ENCODE measurements at regions not wholly inside any gene's neighbourhood (a gene's known extent, or its start where the extent isn't known, plus 50 kb on each side); places are given as distances from the start of the nearest gene placed in this dataset.

- Mint-ChIP-seq H3K27me3 (ENCODE audit: insufficient read depth, unreplicated experiment) (no peaks in the 10 kb centered on the region), H3K4me3 (ENCODE audit: unreplicated experiment) (no peak overlapping the region), H3K36me3 (ENCODE audit: insufficient read depth, unreplicated experiment) (no peaks in the 10 kb centered on the region), H3K27ac (ENCODE audit: unreplicated experiment) (no peak overlapping the region), H3K4me1 (ENCODE audit: low read depth, unreplicated experiment) (no peaks in the 10 kb centered on the region), H3K9me3 (ENCODE audit: unreplicated experiment) (no peaks in the 10 kb centered on the region)
- intact Hi-C loops (cut with micrococcal nuclease; ENCODE audit: unreplicated experiment), result no loop called here
- no peak overlapping the region for H3K4me3 ChIP-seq (ENCODE audit: low read depth, low read length)
- no peaks in the 10 kb centered on the region for H3K9me3 ChIP-seq
- no peak for TF ChIP-seq CTCF (IDR thresholded peaks at IDR 0.05; ENCODE audit: insufficient read depth in 1 of 2, low read depth in 1 of 2, low read length in 1 of 2, severe bottlenecking in 1 of 2, unreplicated experiment in 1 of 2)
- DNase-seq, result no peak
- POLR2A ChIA-PET, result no interaction called here
- BruUV-seq (replicated peaks), result no TSS peak
- H3K36me3 ChIP-seq (ENCODE audit: control insufficient read depth, insufficient read depth, low read length), result no peaks in the 10 kb centered on the region
- H3K27me3 ChIP-seq (replicated peaks; ENCODE audit: control insufficient read depth, insufficient read depth, low read length), result no peaks in the 10 kb centered on the region
- CTCF ChIA-PET, result no interaction called here
- H3K4me1 ChIP-seq, result no peaks in the 10 kb centered on the region
Observed at GRCh38 chr5:145056800-145057199, 778.3 kb downstream of the PRELID2 start.

- no peaks in the 10 kb centered on the region for H3K4me1 ChIP-seq
- TF ChIP-seq CTCF (IDR thresholded peaks at IDR 0.05; ENCODE audit: insufficient read depth in 1 of 2, low read depth in 1 of 2, low read length in 1 of 2, severe bottlenecking in 1 of 2, unreplicated experiment in 1 of 2), result no peak
- H3K4me3 ChIP-seq (ENCODE audit: low read depth, low read length), result no peak overlapping the region
- no peak overlapping the region for H3K27ac Mint-ChIP-seq (ENCODE audit: unreplicated experiment)
- H3K4me3 Mint-ChIP-seq (ENCODE audit: unreplicated experiment), result no peak overlapping the region
- H3K27me3 ChIP-seq (replicated peaks; ENCODE audit: control insufficient read depth, insufficient read depth, low read length), result no peaks in the 10 kb centered on the region
- intact Hi-C loops (cut with micrococcal nuclease; ENCODE audit: unreplicated experiment), result no loop called here
- ChIA-PET POLR2A (no interaction called here), CTCF (no interaction called here)
- no peaks in the 10 kb centered on the region for H3K36me3 Mint-ChIP-seq (ENCODE audit: insufficient read depth, unreplicated experiment)
- peaks cover 9% of the 10 kb centered on the region for H3K27me3 Mint-ChIP-seq (ENCODE audit: insufficient read depth, unreplicated experiment)
- no peaks in the 10 kb centered on the region for H3K4me1 Mint-ChIP-seq (ENCODE audit: low read depth, unreplicated experiment)
- H3K36me3 ChIP-seq (ENCODE audit: control insufficient read depth, insufficient read depth, low read length), result no peaks in the 10 kb centered on the region
- no peaks in the 10 kb centered on the region for H3K9me3 ChIP-seq
- no peaks in the 10 kb centered on the region for H3K9me3 Mint-ChIP-seq (ENCODE audit: unreplicated experiment)
- no TSS peak for BruUV-seq (replicated peaks)
- no peak for DNase-seq
Observed at GRCh38 chr5:145050181-145050580, 785.0 kb downstream of the PRELID2 start.

GRCh38 chr5:145044970-145045369 is 790.2 kb downstream of the PRELID2 start:
- no peak overlapping the region for H3K27ac Mint-ChIP-seq (ENCODE audit: unreplicated experiment)

More at GRCh38 chr5:145044970-145045369, 790.2 kb downstream of the PRELID2 start:
- Mint-ChIP-seq H3K9me3 (ENCODE audit: unreplicated experiment) (no peaks in the 10 kb centered on the region), H3K4me3 (ENCODE audit: unreplicated experiment) (no peak overlapping the region), H3K27me3 (ENCODE audit: insufficient read depth, unreplicated experiment) (no peaks in the 10 kb centered on the region), H3K4me1 (ENCODE audit: low read depth, unreplicated experiment) (no peaks in the 10 kb centered on the region), H3K36me3 (ENCODE audit: insufficient read depth, unreplicated experiment) (no peaks in the 10 kb centered on the region)
- TF ChIP-seq CTCF (IDR thresholded peaks at IDR 0.05; ENCODE audit: insufficient read depth in 1 of 2, low read depth in 1 of 2, low read length in 1 of 2, severe bottlenecking in 1 of 2, unreplicated experiment in 1 of 2), result no peak
- no peaks in the 10 kb centered on the region for H3K9me3 ChIP-seq
- DNase-seq, result no peak
- H3K27me3 ChIP-seq (replicated peaks; ENCODE audit: control insufficient read depth, insufficient read depth, low read length), result no peaks in the 10 kb centered on the region
- H3K4me1 ChIP-seq, result no peaks in the 10 kb centered on the region
- H3K4me3 ChIP-seq (ENCODE audit: low read depth, low read length), result no peak overlapping the region
- H3K36me3 ChIP-seq (ENCODE audit: control insufficient read depth, insufficient read depth, low read length), result no peaks in the 10 kb centered on the region
- intact Hi-C loops (cut with micrococcal nuclease; ENCODE audit: unreplicated experiment), result no loop called here
- POLR2A ChIA-PET, result no interaction called here
- no TSS peak for BruUV-seq (replicated peaks)
- CTCF ChIA-PET, result no interaction called here
